ENCODE measurements at regions not wholly inside any gene's neighbourhood (a gene's known extent, or its start where the extent isn't known, plus 50 kb on each side); places are given as distances from the start of the nearest gene placed in this dataset.
"Not testable (repeated sequence)": the region's sequence is repeated elsewhere in the genome, so short reads cannot be mapped to it uniquely, and the experiment has no call there.

DNA sequence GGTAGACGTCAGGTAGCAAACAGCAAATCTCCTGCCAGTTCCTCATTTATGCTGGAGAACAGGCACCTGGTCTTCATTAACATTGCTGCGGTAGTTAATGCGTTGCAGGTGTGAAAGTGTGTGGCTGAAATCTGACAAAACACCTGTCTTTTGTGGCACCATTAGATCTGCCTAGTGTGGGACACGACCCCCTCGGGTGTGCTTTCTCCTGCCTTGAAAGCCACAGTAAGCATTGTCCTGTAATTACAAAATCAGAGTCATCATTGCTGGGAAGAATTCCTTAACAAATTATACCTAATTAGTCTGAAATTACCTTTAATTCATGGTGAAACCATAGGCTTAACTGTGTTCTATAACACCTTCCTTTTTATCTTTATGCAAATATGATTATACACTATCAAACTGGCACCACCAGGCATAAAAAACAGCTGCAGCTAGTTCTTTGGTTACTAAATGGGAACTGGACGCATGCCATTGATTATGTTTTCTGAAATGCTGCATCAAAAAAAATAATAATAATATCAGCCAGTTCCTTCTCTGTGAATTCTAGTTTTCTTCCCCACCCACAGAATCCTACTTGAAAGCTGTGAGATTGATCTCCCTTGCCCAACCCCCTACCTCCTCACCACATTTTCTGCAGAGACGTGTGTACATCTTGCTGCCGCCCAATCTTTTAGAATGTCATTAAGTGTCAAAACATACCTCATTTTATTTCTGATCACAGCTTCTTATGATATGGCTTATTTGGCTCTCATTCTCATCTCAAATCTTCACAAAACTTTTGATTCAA lies 374.0 kb downstream of the NFIB start:
- DNase-seq, result no peak

DNA sequence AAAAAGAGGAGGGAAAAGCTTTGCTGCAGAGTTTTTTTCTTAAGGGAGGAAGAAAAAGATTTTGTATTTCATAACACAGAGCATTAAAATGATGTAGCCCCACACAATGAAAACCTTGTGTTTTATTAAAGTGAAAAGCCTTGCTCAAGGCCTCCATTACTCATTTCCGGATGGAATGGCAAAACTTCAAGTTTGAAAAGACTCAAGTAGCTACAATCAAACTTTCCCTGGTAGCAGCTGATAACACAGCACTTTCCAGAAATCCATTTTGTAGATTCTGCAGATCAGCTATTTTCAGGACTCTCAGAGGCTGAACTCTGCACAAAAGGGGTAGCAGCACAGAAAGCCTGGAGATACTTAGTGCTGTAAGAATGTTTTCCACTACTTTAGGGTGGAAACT lies 374.8 kb downstream of the NFIB start:
- no peak for DNase-seq

DNA sequence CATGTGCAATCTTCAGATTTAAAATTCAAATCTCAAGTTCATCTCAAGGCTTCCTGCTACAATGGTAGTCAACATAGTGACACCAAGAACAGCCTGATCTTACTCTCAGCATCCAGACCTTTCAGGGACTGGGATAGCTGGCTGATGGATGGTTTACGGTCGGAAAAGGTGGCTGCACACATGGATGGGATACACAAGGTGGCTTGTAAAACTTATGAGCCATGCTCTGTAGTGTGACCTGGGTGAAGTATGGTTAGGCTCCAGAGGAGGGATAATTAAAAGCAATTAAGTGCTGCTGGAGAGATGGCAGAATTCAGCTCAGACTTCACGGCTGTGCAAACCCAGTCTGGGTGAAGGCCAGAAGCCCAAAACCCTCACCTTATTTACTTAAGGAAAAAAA lies 379.5 kb downstream of the NFIB start:
- no peak for DNase-seq

DNA sequence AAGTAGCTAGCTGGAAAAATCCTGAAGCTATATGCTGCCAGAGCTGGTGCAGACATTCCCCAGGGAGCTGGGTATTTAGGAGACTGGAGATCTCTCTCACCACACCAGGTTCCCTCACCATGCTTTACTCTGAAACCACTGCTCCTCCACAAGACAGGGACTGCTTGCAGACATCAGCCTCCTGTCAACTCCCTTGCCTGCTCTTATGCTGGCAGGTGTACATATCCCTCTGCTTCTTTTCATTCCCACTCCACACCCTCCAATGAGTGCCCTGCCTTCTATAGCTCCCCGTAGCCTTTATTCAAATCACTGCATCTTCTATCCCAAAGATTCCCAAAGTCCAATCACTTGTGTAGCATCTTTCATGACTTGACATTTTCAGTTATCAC lies 380.7 kb downstream of the NFIB start:
- DNase-seq, result no peak

DNA sequence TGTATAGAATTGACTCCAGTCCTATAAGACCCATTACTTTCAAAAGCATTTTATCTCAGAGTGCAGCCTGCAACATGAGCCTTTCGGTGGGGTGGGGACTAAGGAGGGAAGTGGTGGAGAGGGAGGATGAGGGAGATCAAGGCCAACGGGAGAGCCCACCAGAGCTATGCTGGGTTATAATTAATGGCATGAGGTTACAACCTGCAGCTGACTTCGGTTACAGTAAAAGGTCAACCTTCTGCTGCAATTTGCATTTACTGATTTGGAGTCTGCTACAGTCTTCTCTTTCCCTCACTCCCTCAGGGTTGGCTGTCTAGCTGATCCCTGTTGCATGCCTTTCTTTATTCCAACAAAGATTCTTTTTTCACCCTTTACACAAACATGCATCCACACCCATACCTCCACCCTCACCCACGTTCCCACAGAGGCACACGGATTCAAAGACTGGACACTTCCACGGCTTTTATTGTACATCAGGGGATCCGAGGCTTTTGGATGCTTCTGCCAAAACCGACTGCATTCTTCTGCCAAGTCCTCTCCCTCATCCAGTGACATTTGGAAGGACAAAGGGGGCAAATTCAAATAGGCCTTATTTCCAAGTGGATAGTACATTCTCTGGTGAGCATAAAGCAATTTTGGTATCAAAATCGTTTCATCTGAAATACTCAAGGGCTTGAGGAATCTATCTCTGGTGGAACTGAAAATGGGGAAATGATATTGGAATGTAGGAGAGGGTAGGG lies 381.2 kb downstream of the NFIB start:
- no peak for DNase-seq

DNA sequence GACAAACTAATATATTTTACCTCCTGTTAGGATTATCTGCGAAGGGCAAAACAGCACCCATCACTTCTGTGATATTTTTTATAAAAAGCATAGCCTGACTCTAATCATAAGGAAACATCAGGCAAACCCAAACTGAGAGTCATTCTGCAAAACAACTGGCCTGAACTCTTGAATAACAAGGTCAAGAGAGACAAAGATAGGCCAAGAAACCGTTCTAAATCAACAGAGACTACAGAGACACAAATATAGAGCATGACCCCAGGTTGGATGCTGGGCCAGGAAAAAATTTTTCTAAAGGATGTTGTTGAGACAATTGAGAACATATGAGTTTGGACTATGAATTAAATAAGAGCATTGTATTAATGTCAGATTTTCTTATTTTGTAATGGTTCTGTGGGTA lies 384.9 kb downstream of the NFIB start:
- DNase-seq, result no peak

DNA sequence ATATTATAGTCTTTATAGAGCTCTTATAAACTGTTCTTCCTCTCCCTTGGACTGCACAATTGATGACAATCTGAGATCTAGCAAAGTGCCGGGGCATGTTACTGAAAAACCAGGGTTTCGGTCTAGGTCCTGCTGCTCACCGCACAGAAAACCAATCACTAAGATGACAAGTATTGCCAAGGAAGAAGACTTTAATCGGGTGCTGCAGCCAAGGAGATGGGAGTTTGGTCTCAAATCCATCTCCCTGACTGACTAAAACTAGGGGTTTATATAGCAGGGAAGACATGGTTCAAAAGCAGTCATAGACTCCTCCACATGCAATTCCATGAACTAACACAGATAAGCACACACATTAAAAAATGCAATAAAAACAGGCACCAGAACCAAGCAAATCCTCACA lies 390.6 kb downstream of the NFIB start:
- DNase-seq, result no peak

DNA sequence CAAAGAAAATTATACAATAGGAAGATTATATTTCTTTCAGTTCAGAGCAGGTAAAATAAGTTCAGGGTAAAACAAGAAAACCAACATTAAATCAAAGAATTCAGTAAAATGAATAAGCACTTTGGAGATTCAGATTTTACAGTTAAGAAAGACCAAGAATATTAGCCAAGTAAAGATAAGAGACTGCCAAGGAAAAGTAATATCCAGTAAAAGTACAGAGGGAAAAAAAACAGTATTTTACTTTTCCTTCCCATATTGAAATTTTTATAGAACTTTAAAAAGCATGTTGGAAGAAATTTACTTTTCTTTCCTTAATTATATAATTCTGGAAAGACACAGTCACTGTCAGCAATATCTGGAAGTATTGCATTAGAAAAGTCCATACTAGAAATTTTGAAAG lies 393.4 kb downstream of the NFIB start:
- DNase-seq, result no peak

DNA sequence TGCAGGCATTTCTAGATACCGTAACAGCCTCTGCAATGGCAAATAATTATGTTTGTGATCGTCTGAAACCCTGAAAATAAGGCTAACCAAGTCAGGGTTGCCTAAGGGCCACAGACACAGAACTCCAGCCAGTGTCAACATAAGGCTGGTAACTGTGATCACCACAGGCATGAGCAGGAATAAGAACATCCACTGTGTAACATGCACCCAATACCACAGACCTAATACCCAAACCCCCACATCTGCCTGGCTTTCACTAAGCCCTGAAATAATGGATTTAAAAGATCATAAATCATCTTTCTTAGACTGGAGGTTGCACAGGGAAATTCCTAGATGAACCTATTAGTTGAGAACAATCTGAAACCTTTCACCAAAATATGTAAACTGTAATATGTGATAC lies 394.5 kb downstream of the NFIB start:
- DNase-seq, result no peak

DNA sequence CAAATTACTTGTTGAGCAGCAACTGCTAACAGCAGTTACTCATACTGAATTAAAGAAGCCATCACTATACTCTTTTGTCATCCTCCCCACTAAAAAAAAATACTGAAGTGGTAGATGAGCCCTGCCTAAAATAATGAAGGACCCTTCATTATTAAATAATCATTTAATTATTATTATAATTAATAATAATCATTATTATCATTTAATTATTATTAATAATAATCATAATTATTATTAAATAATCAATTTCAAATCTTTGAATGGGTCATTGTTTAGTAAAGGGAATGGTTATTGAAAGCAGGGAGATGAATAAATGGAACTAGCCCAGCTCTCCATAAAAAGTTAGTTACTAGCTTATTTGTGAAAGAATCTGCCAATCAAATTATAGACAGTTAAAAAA lies 396.4 kb downstream of the NFIB start:
- DNase-seq, result no peak

DNA sequence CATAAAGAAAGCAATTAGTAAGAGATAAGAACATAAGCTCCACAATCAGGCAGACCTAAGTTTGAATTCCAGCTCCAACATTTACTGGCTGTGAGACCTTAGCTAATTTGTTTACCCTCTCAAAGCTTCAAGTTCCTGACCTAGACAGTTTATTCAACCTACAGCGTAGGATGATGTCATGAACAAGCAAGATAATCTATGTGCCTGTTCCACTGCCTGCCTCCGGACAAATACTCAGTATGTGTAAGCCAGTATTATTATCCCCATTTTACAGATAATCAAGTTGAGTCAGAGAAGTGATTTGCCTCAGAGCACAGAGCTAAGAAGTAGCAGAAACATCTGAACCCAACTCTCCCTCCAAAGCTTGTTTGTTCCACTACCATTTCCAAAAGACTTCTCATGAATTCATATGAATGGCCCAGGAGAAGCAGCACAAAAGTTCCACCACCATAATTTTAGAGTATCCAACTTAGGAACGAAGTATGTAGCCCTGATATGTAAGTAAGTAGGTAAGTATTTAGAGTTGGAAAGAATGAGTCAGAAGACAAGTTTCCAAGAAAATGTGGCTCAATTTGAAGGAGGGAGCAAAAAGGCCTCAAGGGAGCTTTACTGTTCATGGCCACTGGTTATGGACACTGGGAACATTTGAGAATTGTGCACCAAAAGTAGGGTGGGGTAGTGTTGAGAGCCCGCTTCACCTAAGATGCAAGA lies 398.2 kb downstream of the NFIB start:
- no peak for DNase-seq

DNA sequence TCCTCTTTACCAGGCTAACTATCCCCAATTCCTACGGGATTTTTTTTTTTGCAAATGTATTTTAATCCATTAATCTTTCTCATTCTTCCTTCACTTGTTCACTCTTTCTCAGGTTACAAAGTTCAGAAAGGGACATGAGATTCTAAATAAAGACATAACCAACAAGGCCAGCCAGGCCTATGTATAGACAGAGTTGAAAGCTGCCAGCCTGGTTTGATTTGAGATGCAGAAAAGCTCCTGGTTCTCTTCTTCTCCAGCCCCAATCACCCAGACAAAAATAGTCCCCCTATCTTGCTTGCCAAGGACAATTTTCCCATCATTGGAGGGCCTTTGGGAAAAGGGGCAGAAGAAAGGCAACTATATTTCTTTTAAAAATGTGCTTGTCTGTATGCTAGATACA lies 398.8 kb downstream of the NFIB start:
- no peak for DNase-seq

DNA sequence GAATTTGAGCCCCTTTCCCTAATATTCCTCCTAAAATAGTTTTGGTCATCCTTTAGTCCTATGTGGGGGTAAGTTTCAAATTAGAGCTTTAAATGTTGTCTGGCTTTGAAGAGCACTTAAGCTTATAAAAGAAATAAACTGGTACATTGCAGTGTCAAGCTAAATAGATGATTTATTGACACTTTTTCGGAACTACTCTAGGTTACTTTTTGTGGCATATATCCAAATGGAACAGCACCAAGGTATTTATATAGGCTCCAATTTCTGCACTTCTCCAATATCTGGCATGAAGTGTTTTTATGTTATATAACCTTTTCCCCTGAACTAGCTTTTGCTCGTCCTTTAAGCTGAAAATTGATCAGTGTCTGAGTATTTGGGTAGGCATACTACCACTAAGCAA lies 402.5 kb downstream of the NFIB start:
- no peak for DNase-seq

DNA sequence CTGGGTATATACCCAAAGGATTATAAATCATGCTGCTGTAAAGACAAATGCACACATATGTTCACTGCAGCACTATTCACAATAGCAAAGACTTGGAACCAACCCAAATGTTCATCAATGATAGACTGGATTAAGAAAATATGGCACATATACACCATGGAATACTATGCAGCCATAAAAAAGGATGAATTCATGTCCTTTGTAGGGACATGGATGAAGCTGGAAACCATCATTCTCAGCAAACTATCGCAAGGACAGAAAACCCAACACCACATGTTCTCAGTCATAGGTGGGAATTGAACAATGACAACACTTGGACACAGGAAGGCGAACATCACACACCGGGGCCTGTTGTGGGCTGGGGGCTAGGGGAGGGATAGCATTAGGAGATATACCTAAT lies 406.1 kb downstream of the NFIB start:
- not testable (repeated sequence) for DNase-seq

DNA sequence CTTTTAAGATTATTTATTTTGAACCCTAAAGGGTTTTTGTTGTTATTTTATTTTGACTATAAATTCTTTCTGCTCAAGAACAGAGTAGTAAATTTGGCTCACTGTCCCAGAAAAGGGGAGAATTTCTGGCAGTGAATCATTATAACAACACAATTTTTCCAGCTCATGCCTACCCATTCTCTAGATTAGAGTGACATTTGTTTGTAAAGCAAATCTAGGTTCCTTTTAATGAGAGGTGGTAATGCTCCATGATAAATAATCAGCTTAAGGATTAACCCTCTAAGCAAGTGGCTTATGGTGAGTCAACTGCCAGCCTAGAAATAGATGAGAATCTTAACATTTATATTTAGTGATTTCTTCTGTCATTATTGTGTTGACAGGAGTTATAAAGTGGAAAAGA lies 409.2 kb downstream of the NFIB start:
- DNase-seq, result no peak

DNA sequence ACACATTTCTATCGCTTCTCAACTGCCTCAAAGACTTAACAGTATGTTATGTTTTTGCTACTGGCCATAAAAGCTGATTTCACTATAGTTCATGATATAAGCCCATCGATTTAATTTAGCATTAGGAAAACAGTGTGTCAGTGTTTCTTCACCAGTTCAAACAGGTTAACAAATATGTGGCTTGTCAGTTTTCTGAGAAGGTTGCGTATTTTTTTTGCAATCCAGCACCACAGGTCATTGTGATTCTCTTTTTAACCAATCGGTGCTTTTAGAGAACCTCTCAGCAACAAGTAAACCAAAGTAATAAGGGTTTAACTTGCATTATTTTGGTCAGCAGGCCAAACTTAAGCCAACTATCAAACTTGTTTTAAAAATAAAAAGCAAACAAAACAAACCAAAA lies 409.6 kb downstream of the NFIB start:
- DNase-seq, result no peak

DNA sequence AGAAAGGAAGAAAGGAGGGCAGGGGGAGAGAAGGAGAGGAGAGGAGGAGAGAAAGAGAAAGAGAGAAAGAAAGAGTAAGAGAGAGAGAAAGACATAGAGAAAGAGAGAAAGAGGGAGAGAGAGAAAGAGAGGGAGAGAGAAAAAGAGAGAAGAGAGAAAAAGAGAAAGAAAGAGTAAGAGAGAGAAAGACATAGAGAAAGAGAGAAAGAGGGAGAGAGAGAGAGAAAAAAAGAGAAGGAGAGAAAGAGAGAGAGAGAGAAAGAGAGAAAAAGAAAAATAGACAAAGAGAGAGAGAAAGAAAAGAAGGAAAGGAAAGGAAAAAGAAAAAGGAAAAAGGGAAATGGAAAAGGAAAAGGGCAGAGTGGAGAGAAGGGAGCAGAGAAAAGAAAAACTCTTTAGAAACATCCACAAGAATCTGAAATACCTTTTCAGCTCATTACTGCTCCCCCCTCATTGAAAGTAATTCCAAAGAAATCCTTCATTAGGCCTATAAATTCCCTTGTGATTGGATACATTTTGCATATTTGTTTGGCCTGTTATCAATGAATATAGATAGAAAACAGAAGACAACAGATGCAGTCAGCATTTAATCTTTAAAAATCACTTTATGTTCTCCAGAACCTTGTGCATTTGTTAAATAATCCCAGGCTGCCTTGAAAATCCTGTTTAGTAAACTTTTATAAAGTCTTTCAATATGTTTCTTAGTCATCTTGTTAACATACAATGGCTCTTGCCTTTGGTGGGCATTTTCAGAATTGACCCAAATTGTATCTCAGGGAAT lies 411.5 kb downstream of the NFIB start:
- DNase-seq, result no peak

DNA sequence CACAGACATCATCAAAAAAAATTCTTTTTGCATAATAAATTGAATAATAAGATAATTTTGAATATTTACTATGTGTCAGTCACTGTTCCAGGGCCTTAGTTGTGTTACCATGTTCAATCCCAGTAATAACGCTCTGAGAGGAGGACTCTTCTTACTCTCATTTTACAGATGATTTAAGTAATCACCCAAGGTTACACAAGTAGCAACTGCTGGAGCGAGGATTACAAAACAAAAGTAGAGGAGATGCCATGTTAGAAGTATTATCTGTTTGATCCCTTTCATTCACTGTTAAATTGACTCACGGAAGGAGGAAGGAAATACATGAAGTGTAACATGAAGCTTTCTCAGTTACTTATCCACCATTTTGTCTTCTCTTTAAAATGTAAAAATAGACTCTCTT lies 412.8 kb downstream of the NFIB start:
- DNase-seq, result no peak

DNA sequence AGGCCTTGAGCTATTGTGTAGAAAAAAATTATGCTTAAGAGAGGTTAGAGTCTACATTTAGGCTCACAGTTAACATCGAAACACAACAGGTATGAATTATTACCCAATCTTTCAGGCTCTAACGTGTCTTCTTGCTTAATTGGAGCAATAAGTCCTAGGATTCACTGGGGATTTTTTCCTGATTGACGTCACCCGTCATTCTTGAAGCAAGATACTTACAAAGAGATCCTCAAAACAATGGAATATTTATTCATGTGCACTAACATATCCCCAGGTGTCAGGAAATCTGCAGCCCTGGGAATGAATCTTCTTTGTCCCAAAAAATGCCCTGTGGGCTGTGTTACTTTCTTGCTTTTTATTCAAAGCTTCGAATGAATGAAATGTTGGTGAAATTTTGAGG lies 413.5 kb downstream of the NFIB start:
- DNase-seq, result no peak

DNA sequence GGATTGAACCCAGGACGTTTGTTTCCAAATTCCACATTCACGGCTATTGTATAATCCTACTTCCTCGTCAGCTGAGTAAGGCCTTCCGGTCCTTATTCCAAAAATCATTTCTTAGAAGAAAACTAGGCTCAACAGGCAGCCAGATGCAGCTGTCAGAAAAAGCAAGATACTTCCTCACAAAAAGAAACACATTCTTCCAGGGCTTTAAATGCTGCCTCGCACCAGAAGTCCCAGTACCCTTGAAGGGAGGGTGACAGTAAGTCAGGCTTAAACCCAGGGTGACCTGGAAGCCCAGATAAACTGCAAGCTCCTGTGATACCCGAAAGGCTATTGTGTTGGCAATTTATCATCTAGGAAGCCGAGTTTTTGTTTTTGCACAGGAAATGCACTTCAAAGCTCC lies 414.0 kb downstream of the NFIB start:
- no peak for DNase-seq

DNA sequence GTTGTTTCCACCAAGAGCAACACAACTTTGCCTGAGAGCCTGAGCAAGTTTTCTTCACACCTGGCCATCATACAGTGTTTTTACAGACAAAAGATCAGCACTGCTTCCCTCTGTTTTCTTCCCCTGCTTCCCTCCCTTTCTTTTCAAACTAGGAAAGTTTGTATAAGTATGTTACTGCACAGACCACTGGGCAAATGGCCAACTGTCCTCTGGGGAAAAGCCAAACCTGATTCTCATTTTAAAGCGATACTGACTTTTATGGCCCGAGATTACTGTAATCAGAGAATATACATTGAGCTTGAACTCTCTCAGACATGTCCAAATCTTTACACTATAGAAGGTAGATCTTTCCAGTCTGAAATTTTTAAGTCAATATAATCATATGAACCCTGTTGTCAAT lies 415.0 kb downstream of the NFIB start:
- no peak for DNase-seq

DNA sequence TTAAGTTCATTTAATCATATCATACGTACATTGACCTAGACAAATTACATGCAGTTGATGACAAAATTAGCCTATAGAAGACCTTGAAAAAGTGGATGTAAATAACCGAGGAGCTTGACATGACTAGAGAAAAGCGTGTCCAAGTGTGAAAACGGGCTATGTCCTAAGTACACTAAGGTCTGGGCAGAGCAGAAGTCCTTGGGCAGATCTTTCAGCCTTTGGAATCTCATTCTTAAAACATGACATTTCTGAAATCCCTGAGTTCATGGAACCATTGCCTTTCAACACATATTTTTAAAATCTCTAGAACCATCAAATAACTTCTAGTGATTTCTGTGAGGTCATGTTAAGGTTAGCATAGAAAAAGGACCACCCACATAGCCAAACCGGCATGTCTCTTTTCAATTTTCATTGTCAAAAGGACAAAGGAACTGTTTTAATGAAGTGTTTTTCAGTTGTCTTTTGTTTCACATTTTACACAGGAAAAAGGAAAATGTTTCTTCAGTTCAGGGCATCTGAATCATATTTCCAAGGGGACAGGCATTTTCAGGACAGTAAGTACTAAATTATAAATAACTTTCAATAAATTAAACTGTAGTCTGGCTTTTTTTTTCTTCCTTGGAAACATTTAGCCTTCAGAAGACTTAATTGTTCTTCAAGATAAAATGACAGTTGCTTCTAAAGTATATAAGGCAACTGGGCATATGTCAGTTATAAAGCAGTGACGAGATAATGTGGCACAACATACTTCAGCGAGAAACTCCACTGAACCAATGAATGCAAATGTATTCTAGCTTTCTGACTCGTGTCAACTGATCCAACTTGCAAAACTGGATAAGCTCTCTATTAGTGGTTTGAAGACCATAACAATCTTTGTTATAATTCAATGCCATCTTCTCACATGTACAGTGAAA lies 416.8 kb downstream of the NFIB start:
- no peak for DNase-seq

Data from T-helper 2 cell (primary cell).